ENCODE measurements at regions not wholly inside any gene's neighbourhood (a gene's known extent, or its start where the extent isn't known, plus 50 kb on each side); places are given as distances from the start of the nearest gene placed in this dataset.

- TF ChIP-seq, protein P1, sequence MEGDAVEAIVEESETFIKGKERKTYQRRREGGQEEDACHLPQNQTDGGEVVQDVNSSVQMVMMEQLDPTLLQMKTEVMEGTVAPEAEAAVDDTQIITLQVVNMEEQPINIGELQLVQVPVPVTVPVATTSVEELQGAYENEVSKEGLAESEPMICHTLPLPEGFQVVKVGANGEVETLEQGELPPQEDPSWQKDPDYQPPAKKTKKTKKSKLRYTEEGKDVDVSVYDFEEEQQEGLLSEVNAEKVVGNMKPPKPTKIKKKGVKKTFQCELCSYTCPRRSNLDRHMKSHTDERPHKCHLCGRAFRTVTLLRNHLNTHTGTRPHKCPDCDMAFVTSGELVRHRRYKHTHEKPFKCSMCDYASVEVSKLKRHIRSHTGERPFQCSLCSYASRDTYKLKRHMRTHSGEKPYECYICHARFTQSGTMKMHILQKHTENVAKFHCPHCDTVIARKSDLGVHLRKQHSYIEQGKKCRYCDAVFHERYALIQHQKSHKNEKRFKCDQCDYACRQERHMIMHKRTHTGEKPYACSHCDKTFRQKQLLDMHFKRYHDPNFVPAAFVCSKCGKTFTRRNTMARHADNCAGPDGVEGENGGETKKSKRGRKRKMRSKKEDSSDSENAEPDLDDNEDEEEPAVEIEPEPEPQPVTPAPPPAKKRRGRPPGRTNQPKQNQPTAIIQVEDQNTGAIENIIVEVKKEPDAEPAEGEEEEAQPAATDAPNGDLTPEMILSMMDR (IDR thresholded peaks at IDR 0.05) = no peak
- TF ChIP-seq POLR2A (IDR thresholded peaks at IDR 0.05) = no peak
Measured at GRCh38 chr4:36687681-36688080, 406.3 kb downstream of the DTHD1 start.

Data from sigmoid colon (tissue), 3 donors.